GM23338 (cell line): ENCODE measurements at regions not wholly inside any gene's neighbourhood (a gene's known extent, or its start where the extent isn't known, plus 50 kb on each side); places are given as distances from the start of the nearest gene placed in this dataset.

Experiments used
- ATAC-seq: fragments of 200-7000 bp; cut with Tn5 transposase; 3 replicates; pipeline ENCODE4 v1.9.1; 2020
- DNase-seq: peaks from one replicate; pipeline ENCODE4 v3.0.0-alpha.2; 2015; ENCODE audit warnings: low spot score
- H2AFZ ChIP-seq: fragments of 200-600 bp; sonication (generic); 2 replicates; pipeline ENCODE4 v1.8.0; 2016; ENCODE audit warnings: antibody characterized with exemption, mild to moderate bottlenecking, moderate library complexity
- H3F3A ChIP-seq: fragments of 200-600 bp; sonication (generic); replicated peaks from 2 replicates; pipeline ENCODE4 v1.8.0; 2017; ENCODE audit warnings: antibody characterized with exemption, mixed run types, low read depth
- H3K27ac ChIP-seq: fragments of 200-600 bp; sonication (generic); 2 replicates; pipeline ENCODE4 v1.6.1; 2016; ENCODE audit warnings: low read depth
- H3K27me3 ChIP-seq: fragments of 200-600 bp; sonication (generic); 2 replicates; pipeline ENCODE4 v1.8.0; 2016; ENCODE audit warnings: mild to moderate bottlenecking, mixed run types, moderate library complexity; ENCODE audit not compliant: insufficient read depth
- H3K36me3 ChIP-seq: fragments of 200-600 bp; sonication (generic); 2 replicates; pipeline ENCODE4 v1.8.0; 2016; ENCODE audit warnings: mild to moderate bottlenecking; ENCODE audit not compliant: insufficient read depth
- H3K4me1 ChIP-seq: fragments of 200-600 bp; sonication (generic); 2 replicates; pipeline ENCODE4 v1.8.0; 2016; ENCODE audit warnings: mild to moderate bottlenecking, moderate library complexity; ENCODE audit not compliant: insufficient read depth
- H3K4me2 ChIP-seq: fragments of 200-600 bp; sonication (generic); 2 replicates; pipeline ENCODE4 v1.7.1; 2017; ENCODE audit warnings: mixed run types
- H3K4me3 ChIP-seq: fragments of 200-600 bp; sonication (generic); 2 replicates; pipeline ENCODE4 v1.6.1; 2016; ENCODE audit warnings: mixed run types
- H3K79me2 ChIP-seq: fragments of 200-600 bp; sonication (generic); replicated peaks from 2 replicates; pipeline ENCODE4 v1.8.0; 2017; ENCODE audit warnings: mild to moderate bottlenecking; ENCODE audit not compliant: insufficient read depth
- H3K9me2 ChIP-seq: fragments of 200-600 bp; sonication (generic); 2 replicates; pipeline ENCODE4 v1.8.0; 2017; ENCODE audit not compliant: insufficient read depth
- H4K20me1 ChIP-seq: fragments of 200-600 bp; sonication (generic); replicated peaks from 2 replicates; pipeline ENCODE4 v1.8.0; 2017; ENCODE audit warnings: mild to moderate bottlenecking; ENCODE audit not compliant: insufficient read depth
- H3K27ac Mint-ChIP-seq: 2 replicates; pipeline ENCODE4 v1.8.0; 2020; ENCODE audit warnings: inconsistent platforms, mild to moderate bottlenecking, moderate library complexity, mixed read lengths
- H3K27me3 Mint-ChIP-seq: 3 replicates; pipeline ENCODE4 v1.8.0; 2022; ENCODE audit warnings: low read depth, mild to moderate bottlenecking, moderate library complexity, mixed read lengths, inconsistent platforms; ENCODE audit not compliant: insufficient read depth, poor library complexity
- H3K36me3 Mint-ChIP-seq: 3 replicates; pipeline ENCODE4 v1.8.0; 2021; ENCODE audit warnings: low read depth, mild to moderate bottlenecking, inconsistent platforms, moderate library complexity, mixed read lengths
- H3K4me1 Mint-ChIP-seq: 3 replicates; pipeline ENCODE4 v1.8.0; 2020; ENCODE audit warnings: mild to moderate bottlenecking, inconsistent platforms, mixed read lengths
- H3K4me3 Mint-ChIP-seq: 3 replicates; pipeline ENCODE4 v1.8.0; 2021; ENCODE audit warnings: moderate library complexity, mild to moderate bottlenecking, inconsistent platforms, mixed read lengths
- H3K9me3 Mint-ChIP-seq: 3 replicates; pipeline ENCODE4 v1.8.0; 2020; ENCODE audit warnings: moderate library complexity, mild to moderate bottlenecking, inconsistent platforms, mixed read lengths
- CREB1 ChIP-seq: fragments of 250-450 bp; sonication (Bioruptor Pico); IDR thresholded peaks from 2 replicates; pipeline ENCODE4 v1.5.0; 2020; ENCODE audit warnings: low read depth, mild to moderate bottlenecking, moderate library complexity
- CTCF ChIP-seq, 2 experiments: fragments of 200-600 bp in 1 of 2; sonication (generic) in 1 of 2; conservative IDR thresholded peaks; 2 replicates each; pipeline versions ENCODE4 v1.5.1 to v1.6.1; 2016 to 2017; ENCODE audit warnings: antibody characterized with exemption in 2 of 2, low read depth in 2 of 2, mild to moderate bottlenecking in 2 of 2, moderate library complexity in 1 of 2
- ETS1 ChIP-seq: IDR thresholded peaks from 2 replicates; pipeline ENCODE4 v1.6.1; 2016; ENCODE audit warnings: antibody characterized with exemption
- EZH2 ChIP-seq: fragments of 200-600 bp; sonication (generic); IDR thresholded peaks from one replicate; pipeline ENCODE4 v1.8.0; 2017; ENCODE audit warnings: antibody characterized with exemption, mild to moderate bottlenecking, low read depth; ENCODE audit not compliant: unreplicated experiment
- EZH2phosphoT487 ChIP-seq: fragments of 200-600 bp; sonication (generic); IDR thresholded peaks from one replicate; pipeline ENCODE4 v1.8.1; 2018; ENCODE audit warnings: antibody characterized with exemption; ENCODE audit not compliant: unreplicated experiment
- JUNB ChIP-seq: IDR thresholded peaks from one replicate; pipeline ENCODE4 v1.6.1; 2016; ENCODE audit warnings: antibody characterized with exemption; ENCODE audit not compliant: unreplicated experiment
- NANOG ChIP-seq: IDR thresholded peaks from 2 replicates; pipeline ENCODE4 v1.6.1; 2016; ENCODE audit warnings: antibody characterized with exemption, borderline replicate concordance
- POLR2AphosphoS5 ChIP-seq: IDR thresholded peaks from 2 replicates; pipeline ENCODE4 v1.6.1; 2016; ENCODE audit warnings: antibody characterized with exemption, low read depth
- REST ChIP-seq: IDR thresholded peaks from one replicate; pipeline ENCODE4 v1.6.1; 2018; ENCODE audit warnings: antibody characterized with exemption; ENCODE audit not compliant: unreplicated experiment
- STAT1 ChIP-seq: IDR thresholded peaks from one replicate; pipeline ENCODE4 v1.6.1; 2016; ENCODE audit warnings: antibody characterized with exemption; ENCODE audit not compliant: unreplicated experiment
- ZNF114 ChIP-seq: fragments of 250-450 bp; sonication (Bioruptor Pico); IDR thresholded peaks from 2 replicates; pipeline ENCODE4 v1.5.0; 2020; ENCODE audit warnings: mild to moderate bottlenecking, moderate library complexity
- ZNF331 ChIP-seq: fragments of 250-450 bp; sonication (Bioruptor Pico); IDR thresholded peaks from 2 replicates; pipeline ENCODE4 v1.5.0; 2020; ENCODE audit warnings: low read depth, mild to moderate bottlenecking, moderate library complexity

- TF ChIP-seq REST (no peak), POLR2AphosphoS5 (no peak), CREB1 (CRISPR knock-in tag) (no peak)
These were observed 509.4 kb upstream of the RAG2 start (continued) for GRCh38 chr11:37107415-37107814.

- Mint-ChIP-seq H3K4me3 (no peak overlapping the region), H3K36me3 (peaks cover 25% of the 10 kb centered on the region; the same call in 2 of the 3 replicates), H3K27me3 (no peaks in the 10 kb centered on the region), H3K4me1 (no peaks in the 10 kb centered on the region), H3K9me3 (peaks cover 87% of the 10 kb centered on the region), H3K27ac (no peak overlapping the region)
- no peaks in the 10 kb centered on the region for H3K4me1 ChIP-seq
- no peaks in the 10 kb centered on the region for H3K79me2 ChIP-seq
- no peak for DNase-seq
- ATAC-seq: no peak
- no peaks in the 10 kb centered on the region for H4K20me1 ChIP-seq
- H3K27me3 ChIP-seq: no peaks in the 10 kb centered on the region
- no peaks in the 10 kb centered on the region for H3K9me2 ChIP-seq
- no peaks in the 10 kb centered on the region for H3F3A ChIP-seq
- peaks cover 24% of the 10 kb centered on the region for H3K36me3 ChIP-seq
- H3K27ac ChIP-seq: no peak overlapping the region
- no peak overlapping the region for H2AFZ ChIP-seq
- H3K4me2 ChIP-seq: no peak overlapping the region
- H3K4me3 ChIP-seq: no peak overlapping the region; the same call in 1 of the 2 replicates
- TF ChIP-seq EZH2 (no peak), STAT1 (no peak), REST (no peak), ZNF114 (CRISPR knock-in tag) (no peak), NANOG (no peak), CREB1 (CRISPR knock-in tag) (no peak), ZNF331 (CRISPR knock-in tag) (no peak), JUNB (no peak), CTCF (conservative IDR thresholded peaks at IDR 0.05; ENCODE audit: low read depth in 2 of 2) (no peak), POLR2AphosphoS5 (no peak), EZH2phosphoT487 (no peak), ETS1 (no peak)
These were observed 507.4 kb upstream of the RAG2 start for GRCh38 chr11:37105427-37105826.
